Activated T-helper 2 cell treated with anti-CD3 and anti-CD28 coated beads, Interferon-gamma antibody, Interleukin-2, Interleukin-4, amounts not matched to agents 10 μg/mL and 5 μg/mL and 100 μg/mL, durations not matched to agents 14 hours and 24 hours and 36 hours (primary cell): ENCODE measurements at regions not wholly inside any gene's neighbourhood (a gene's known extent, or its start where the extent isn't known, plus 50 kb on each side); places are given as distances from the start of the nearest gene placed in this dataset.
"Not testable (repeated sequence)": the region's sequence is repeated elsewhere in the genome, so short reads cannot be mapped to it uniquely, and the experiment has no call there.

Experiments
- DNase-seq: peaks from one replicate; pipeline ENCODE4 v3.0.0; 2021; ENCODE audit warnings: low spot score
- H3K27ac Mint-ChIP-seq: one replicate; pipeline ENCODE4 v1.8.0; 2021; ENCODE audit warnings: mixed read lengths
- H3K27me3 Mint-ChIP-seq: one replicate; pipeline ENCODE4 v1.8.0; 2021; ENCODE audit warnings: low read depth, mixed read lengths
- H3K36me3 Mint-ChIP-seq: one replicate; pipeline ENCODE4 v1.8.0; 2021; ENCODE audit warnings: low read depth, mixed read lengths
- H3K4me1 Mint-ChIP-seq: one replicate; pipeline ENCODE4 v1.8.0; 2021; ENCODE audit warnings: low read depth, mixed read lengths
- H3K4me3 Mint-ChIP-seq: one replicate; pipeline ENCODE4 v1.8.0; 2021; ENCODE audit warnings: low read depth, mild to moderate bottlenecking, moderate library complexity, mixed read lengths
- H3K9me3 Mint-ChIP-seq: one replicate; pipeline ENCODE4 v1.8.0; 2021; ENCODE audit warnings: mixed read lengths
- intact Hi-C: fragments of 100-400 bp; cut with micrococcal nuclease; formaldehyde crosslinking; loops from one replicate; pipeline ENCODE4 v1.15.1; 2023

GRCh38 chr21:8377093-8377841 lies 2144.1 kb upstream of the TPTE start:
- H3K4me3 Mint-ChIP-seq, H3K36me3 Mint-ChIP-seq, H3K27ac Mint-ChIP-seq, H3K9me3 Mint-ChIP-seq, H3K4me1 Mint-ChIP-seq, H3K27me3 Mint-ChIP-seq, DNase-seq, intact Hi-C loops: not testable (repeated sequence)

DNA sequence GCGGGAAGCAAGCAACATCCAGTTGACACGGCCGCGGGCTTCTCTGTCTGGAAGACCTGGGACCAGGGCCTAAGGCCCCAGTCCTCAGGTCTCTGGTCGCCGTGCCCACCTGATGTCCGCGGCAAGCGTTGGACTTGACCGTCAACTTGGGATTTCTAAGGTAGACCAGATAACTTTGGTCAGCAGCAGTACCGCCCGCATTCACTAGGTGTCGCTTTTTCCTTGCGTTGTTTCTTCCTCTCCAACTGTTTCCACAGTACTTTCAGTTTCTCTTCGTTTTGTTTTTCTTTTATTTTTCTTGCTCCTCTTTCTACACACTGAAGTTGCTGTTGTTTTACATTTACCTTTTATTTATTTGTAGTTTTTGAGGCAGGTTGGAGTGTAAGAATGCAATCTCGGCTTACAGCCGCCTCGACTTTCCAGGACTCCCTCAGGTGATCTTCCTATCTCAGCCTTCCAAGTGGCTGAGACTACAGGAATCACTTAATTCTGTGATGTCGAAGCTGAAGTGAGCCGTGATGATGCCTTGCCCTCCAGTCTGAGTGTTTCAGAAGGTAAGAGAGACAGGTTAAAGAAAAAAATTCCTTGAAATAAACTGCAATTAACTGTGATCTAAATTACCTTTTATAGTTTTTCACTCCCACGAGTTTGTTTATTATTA lies 2140.8 kb upstream of the TPTE start:
- H3K9me3 Mint-ChIP-seq, H3K4me1 Mint-ChIP-seq, H3K27ac Mint-ChIP-seq, DNase-seq, H3K4me3 Mint-ChIP-seq, intact Hi-C loops, H3K27me3 Mint-ChIP-seq, H3K36me3 Mint-ChIP-seq: not testable (repeated sequence)

- H3K27me3 Mint-ChIP-seq, H3K4me1 Mint-ChIP-seq, H3K9me3 Mint-ChIP-seq, DNase-seq, H3K27ac Mint-ChIP-seq, H3K4me3 Mint-ChIP-seq, intact Hi-C loops, H3K36me3 Mint-ChIP-seq: not testable (repeated sequence)
Measured at GRCh38 chr21:8388169-8388939, 2133.0 kb upstream of the TPTE start.

GRCh38 chr21:8388940-8389238 lies 2132.5 kb upstream of the TPTE start:
- H3K36me3 Mint-ChIP-seq, H3K27ac Mint-ChIP-seq, H3K4me3 Mint-ChIP-seq, H3K27me3 Mint-ChIP-seq, intact Hi-C loops, DNase-seq, H3K4me1 Mint-ChIP-seq, H3K9me3 Mint-ChIP-seq: not testable (repeated sequence)

DNA sequence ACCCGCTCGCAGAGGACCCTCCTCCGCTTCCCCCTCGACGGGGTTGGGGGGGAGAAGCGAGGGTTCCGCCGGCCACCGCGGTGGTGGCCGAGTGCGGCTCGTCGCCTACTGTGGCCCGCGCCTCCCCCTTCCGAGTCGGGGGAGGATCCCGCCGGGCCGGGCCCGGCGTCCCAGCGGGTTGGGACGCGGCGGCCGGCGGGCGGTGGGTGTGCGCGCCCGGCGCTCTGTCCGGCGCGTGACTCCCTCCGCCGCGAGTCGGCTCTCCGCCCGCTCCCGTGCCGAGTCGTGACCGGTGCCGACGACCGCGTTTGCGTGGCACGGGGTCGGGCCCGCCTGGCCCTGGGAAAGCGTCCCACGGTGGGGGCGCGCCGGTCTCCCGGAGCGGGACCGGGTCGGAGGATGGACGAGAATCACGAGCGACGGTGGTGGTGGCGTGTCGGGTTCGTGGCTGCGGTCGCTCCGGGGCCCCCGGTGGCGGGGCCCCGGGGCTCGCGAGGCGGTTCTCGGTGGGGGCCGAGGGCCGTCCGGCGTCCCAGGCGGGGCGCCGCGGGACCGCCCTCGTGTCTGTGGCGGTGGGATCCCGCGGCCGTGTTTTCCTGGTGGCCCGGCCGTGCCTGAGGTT lies 2130.7 kb upstream of the TPTE start:
- H3K27ac Mint-ChIP-seq, H3K9me3 Mint-ChIP-seq, H3K4me1 Mint-ChIP-seq, H3K4me3 Mint-ChIP-seq, DNase-seq, H3K36me3 Mint-ChIP-seq, intact Hi-C loops, H3K27me3 Mint-ChIP-seq: not testable (repeated sequence)

DNA sequence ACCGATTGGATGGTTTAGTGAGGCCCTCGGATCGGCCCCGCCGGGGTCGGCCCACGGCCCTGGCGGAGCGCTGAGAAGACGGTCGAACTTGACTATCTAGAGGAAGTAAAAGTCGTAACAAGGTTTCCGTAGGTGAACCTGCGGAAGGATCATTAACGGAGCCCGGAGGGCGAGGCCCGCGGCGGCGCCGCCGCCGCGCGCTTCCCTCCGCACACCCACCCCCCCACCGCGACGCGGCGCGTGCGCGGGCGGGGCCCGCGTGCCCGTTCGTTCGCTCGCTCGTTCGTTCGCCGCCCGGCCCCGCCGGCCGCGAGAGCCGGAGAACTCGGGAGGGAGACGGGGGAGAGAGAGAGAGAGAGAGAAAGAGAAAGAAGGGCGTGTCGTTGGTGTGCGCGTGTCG lies 2127.0 kb upstream of the TPTE start:
- H3K27me3 Mint-ChIP-seq, H3K27ac Mint-ChIP-seq, H3K36me3 Mint-ChIP-seq: not testable (repeated sequence)

DNA sequence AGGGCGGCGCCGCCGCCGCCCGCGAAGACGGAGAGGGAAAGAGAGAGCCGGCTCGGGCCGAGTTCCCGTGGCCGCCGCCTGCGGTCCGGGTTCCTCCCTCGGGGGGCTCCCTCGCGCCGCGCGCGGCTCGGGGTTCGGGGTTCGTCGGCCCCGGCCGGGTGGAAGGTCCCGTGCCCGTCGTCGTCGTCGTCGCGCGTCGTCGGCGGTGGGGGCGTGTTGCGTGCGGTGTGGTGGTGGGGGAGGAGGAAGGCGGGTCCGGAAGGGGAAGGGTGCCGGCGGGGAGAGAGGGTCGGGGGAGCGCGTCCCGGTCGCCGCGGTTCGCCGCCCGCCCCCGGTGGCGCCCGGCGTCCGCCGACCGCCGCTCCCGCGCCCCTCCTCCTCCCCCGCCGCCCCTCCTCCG lies 2125.4 kb upstream of the TPTE start:
- H3K9me3 Mint-ChIP-seq, H3K27me3 Mint-ChIP-seq, H3K4me3 Mint-ChIP-seq, H3K4me1 Mint-ChIP-seq, H3K36me3 Mint-ChIP-seq, DNase-seq, H3K27ac Mint-ChIP-seq, intact Hi-C loops: not testable (repeated sequence)

More for the DNA sequence above, 2127.0 kb upstream of the TPTE start:
- H3K9me3 Mint-ChIP-seq, H3K4me3 Mint-ChIP-seq, intact Hi-C loops, DNase-seq, H3K4me1 Mint-ChIP-seq: not testable (repeated sequence)

DNA sequence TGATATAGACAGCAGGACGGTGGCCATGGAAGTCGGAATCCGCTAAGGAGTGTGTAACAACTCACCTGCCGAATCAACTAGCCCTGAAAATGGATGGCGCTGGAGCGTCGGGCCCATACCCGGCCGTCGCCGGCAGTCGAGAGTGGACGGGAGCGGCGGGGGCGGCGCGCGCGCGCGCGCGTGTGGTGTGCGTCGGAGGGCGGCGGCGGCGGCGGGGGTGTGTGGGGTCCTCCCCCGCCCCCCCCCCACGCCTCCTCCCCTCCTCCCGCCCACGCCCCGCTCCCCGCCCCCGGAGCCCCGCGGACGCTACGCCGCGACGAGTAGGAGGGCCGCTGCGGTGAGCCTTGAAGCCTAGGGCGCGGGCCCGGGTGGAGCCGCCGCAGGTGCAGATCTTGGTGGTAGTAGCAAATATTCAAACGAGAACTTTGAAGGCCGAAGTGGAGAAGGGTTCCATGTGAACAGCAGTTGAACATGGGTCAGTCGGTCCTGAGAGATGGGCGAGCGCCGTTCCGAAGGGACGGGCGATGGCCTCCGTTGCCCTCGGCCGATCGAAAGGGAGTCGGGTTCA lies 2122.4 kb upstream of the TPTE start:
- H3K36me3 Mint-ChIP-seq, H3K27ac Mint-ChIP-seq, DNase-seq, H3K9me3 Mint-ChIP-seq, H3K4me1 Mint-ChIP-seq, H3K4me3 Mint-ChIP-seq, intact Hi-C loops, H3K27me3 Mint-ChIP-seq: not testable (repeated sequence)

GRCh38 chr21:8399866-8400265 lies 2121.5 kb upstream of the TPTE start:
- H3K9me3 Mint-ChIP-seq, H3K36me3 Mint-ChIP-seq, H3K27me3 Mint-ChIP-seq, H3K27ac Mint-ChIP-seq, H3K4me1 Mint-ChIP-seq, H3K4me3 Mint-ChIP-seq, intact Hi-C loops, DNase-seq: not testable (repeated sequence)

DNA sequence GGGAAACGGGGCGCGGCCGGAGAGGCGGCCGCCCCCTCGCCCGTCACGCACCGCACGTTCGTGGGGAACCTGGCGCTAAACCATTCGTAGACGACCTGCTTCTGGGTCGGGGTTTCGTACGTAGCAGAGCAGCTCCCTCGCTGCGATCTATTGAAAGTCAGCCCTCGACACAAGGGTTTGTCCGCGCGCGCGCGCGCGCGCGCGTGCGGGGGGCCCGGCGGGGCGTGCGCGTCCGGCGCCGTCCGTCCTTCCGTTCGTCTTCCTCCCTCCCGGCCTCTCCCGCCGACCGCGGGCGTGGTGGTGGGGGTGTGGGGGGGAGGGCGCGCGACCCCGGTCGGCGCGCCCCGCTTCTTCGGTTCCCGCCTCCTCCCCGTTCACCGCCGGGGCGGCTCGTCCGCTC lies 2119.6 kb upstream of the TPTE start:
- H3K27me3 Mint-ChIP-seq, H3K4me3 Mint-ChIP-seq, H3K36me3 Mint-ChIP-seq, intact Hi-C loops, H3K27ac Mint-ChIP-seq, H3K4me1 Mint-ChIP-seq, DNase-seq, H3K9me3 Mint-ChIP-seq: not testable (repeated sequence)

- H3K27ac Mint-ChIP-seq, H3K4me3 Mint-ChIP-seq, DNase-seq, H3K4me1 Mint-ChIP-seq, intact Hi-C loops, H3K27me3 Mint-ChIP-seq, H3K36me3 Mint-ChIP-seq, H3K9me3 Mint-ChIP-seq: not testable (repeated sequence)
Measured at GRCh38 chr21:8406331-8406730, 2115.1 kb upstream of the TPTE start.

GRCh38 chr21:8411139-8411671 lies 2110.2 kb upstream of the TPTE start:
- H3K27me3 Mint-ChIP-seq, H3K27ac Mint-ChIP-seq, H3K4me1 Mint-ChIP-seq, H3K4me3 Mint-ChIP-seq, H3K9me3 Mint-ChIP-seq, DNase-seq, intact Hi-C loops, H3K36me3 Mint-ChIP-seq: not testable (repeated sequence)
